ENCODE measurements at regions not wholly inside any gene's neighbourhood (a gene's known extent, or its start where the extent isn't known, plus 50 kb on each side); places are given as distances from the start of the nearest gene placed in this dataset.
A peak's percentile ranks its signal among the peaks of the same experiment; 100 is the strongest.

DNA sequence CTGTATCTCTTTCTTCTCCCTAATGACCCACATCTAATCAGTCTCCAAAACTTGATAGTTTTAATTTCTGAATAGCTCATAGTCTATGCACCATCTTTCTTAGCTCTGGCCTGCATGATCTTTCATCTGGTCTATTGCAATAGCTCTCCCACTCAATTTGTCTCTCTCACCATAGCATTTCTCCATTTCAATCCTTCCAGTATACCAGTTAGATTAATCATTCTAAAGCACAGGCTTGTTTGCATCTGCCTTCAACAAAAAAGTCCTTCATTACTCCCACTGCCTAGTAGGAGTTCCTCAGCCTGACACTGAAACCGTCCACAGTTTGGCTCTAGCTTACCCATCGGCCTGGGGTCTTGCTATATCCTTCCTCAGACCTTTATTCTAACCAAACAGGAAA lies 344.9 kb downstream of the ENC1 start:
- no peaks in the 10 kb centered on the region for H3K4me1 ChIP-seq (ENCODE audit: control insufficient read depth in 2 of 2, insufficient read depth in 2 of 2, low read length in 2 of 2)
- no peak overlapping the region for H3K4me3 ChIP-seq (ENCODE audit: low read length)
- Mint-ChIP-seq H3K4me1 (no peaks in the 10 kb centered on the region), H3K36me3 (no peaks in the 10 kb centered on the region), H3K27me3 (peaks cover 0 to 9% (median 1%) of the 10 kb centered on the region in 5 donors), H3K9me3 (no peaks in the 10 kb centered on the region), H3K4me3 (no peak overlapping the region), H3K27ac (no peak overlapping the region)
- no peaks in the 10 kb centered on the region for H3K36me3 ChIP-seq (ENCODE audit: control insufficient read depth in 2 of 3, insufficient read depth in 3 of 3, low read length in 3 of 3)
- DNase-seq (no peak), ATAC-seq (no peak)
- H3K27me3 ChIP-seq (ENCODE audit: control insufficient read depth in 2 of 2, insufficient read depth in 2 of 2, low read length in 2 of 2) = no peaks in the 10 kb centered on the region
- no peaks in the 10 kb centered on the region for H3K9me3 ChIP-seq (ENCODE audit: control insufficient read depth in 2 of 3, low read length in 3 of 3)
- POLR2A ChIA-PET = no interaction called here
- intact Hi-C loops (cut with micrococcal nuclease) = loop anchor here in 1 of 2 donors (10.0 kb wide), 1 partner anchor 349 kb away; the partner anchor contains the start of gene ENC1
- H3K27ac ChIP-seq (ENCODE audit: low read depth, low read length) = no peak overlapping the region
- CTCF ChIA-PET = no interaction called here

DNA sequence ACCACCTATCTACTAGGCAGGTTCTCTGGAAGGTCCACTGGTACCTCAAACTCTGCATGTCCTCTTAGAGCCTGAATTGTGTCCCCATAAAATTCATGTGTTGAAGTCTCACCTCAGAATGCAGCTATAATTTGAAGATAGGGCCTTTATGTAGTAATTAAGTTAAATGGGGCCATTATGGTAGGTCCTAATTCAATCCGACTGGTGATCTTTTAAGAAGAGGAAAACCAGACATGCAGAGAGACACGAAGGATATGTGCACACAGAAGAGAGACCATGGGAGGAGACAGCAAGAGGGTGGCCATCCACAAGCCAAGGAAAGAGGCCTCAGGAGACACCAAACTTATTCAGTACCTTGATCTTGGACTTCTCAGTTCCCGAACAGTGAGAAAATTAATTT lies 345.4 kb downstream of the ENC1 start:
- DNase-seq (no peak), ATAC-seq (no peak)
- H3K4me3 ChIP-seq (ENCODE audit: low read length) = no peak overlapping the region
- H3K36me3 ChIP-seq (ENCODE audit: control insufficient read depth in 2 of 3, insufficient read depth in 3 of 3, low read length in 3 of 3) = no peaks in the 10 kb centered on the region
- H3K36me3 Mint-ChIP-seq = no peaks in the 10 kb centered on the region
- H3K4me1 ChIP-seq (ENCODE audit: control insufficient read depth in 2 of 2, insufficient read depth in 2 of 2, low read length in 2 of 2) = no peaks in the 10 kb centered on the region
- ChIA-PET CTCF (no interaction called here), POLR2A (no interaction called here)
- no peaks in the 10 kb centered on the region for H3K9me3 Mint-ChIP-seq
- H3K27me3 Mint-ChIP-seq = peaks cover 0 to 15% (median 6%) of the 10 kb centered on the region in 5 donors
- intact Hi-C loops (cut with micrococcal nuclease) = loop anchor here in 1 of 2 donors (10.0 kb wide), 1 partner anchor 350 kb away; the partner anchor contains the start of gene ENC1
- H3K27ac ChIP-seq (ENCODE audit: low read depth, low read length) = no peak overlapping the region
- no peak overlapping the region for H3K27ac Mint-ChIP-seq
- no peaks in the 10 kb centered on the region for H3K4me1 Mint-ChIP-seq
- no peaks in the 10 kb centered on the region for H3K9me3 ChIP-seq (ENCODE audit: control insufficient read depth in 2 of 3, low read length in 3 of 3)
- no peak overlapping the region for H3K4me3 Mint-ChIP-seq
- no peaks in the 10 kb centered on the region for H3K27me3 ChIP-seq (ENCODE audit: control insufficient read depth in 2 of 2, insufficient read depth in 2 of 2, low read length in 2 of 2)

DNA sequence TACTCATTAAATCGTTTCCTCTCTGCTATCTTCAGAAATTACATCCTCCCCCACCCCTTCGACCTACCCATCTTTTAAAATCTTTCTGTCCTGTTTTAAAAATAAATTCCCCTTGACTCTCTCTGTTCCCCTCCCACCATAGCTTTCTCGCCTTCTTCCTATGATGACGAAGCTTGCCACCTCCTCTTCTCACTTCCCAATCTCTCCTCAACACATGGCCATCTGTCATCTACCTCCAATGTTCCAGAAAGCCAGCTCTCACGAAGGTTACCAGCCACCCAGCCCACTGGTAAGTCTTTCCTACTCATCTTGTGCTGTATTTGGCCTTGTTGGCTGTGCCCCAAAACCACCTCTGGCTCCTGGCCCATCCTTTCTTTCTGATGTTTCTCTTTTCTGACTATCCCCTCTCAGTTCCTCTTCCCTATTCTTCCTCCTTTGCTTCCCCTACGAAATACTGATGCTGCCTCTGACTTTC lies 346.3 kb downstream of the ENC1 start:
- Mint-ChIP-seq H3K4me1 (no peaks in the 10 kb centered on the region), H3K9me3 (no peaks in the 10 kb centered on the region), H3K27me3 (peaks cover 0 to 17% (median 7%) of the 10 kb centered on the region in 5 donors), H3K36me3 (no peaks in the 10 kb centered on the region), H3K27ac (no peak overlapping the region), H3K4me3 (no peak overlapping the region)
- no peaks in the 10 kb centered on the region for H3K9me3 ChIP-seq (ENCODE audit: control insufficient read depth in 2 of 3, low read length in 3 of 3)
- no peak for DNase-seq
- peak; percentile 29 for ATAC-seq
- H3K36me3 ChIP-seq (ENCODE audit: control insufficient read depth in 2 of 3, insufficient read depth in 3 of 3, low read length in 3 of 3) = no peaks in the 10 kb centered on the region
- H3K27ac ChIP-seq (ENCODE audit: low read depth, low read length) = no peak overlapping the region
- no peaks in the 10 kb centered on the region for H3K27me3 ChIP-seq (ENCODE audit: control insufficient read depth in 2 of 2, insufficient read depth in 2 of 2, low read length in 2 of 2)
- no peaks in the 10 kb centered on the region for H3K4me1 ChIP-seq (ENCODE audit: control insufficient read depth in 2 of 2, insufficient read depth in 2 of 2, low read length in 2 of 2)
- intact Hi-C loops (cut with micrococcal nuclease) = loop anchor here in 1 of 2 donors (10.0 kb wide), 1 partner anchor 351 kb away; the partner anchor contains the start of gene ENC1
- no peak overlapping the region for H3K4me3 ChIP-seq (ENCODE audit: low read length)
- ChIA-PET POLR2A (no interaction called here), CTCF (no interaction called here)

DNA sequence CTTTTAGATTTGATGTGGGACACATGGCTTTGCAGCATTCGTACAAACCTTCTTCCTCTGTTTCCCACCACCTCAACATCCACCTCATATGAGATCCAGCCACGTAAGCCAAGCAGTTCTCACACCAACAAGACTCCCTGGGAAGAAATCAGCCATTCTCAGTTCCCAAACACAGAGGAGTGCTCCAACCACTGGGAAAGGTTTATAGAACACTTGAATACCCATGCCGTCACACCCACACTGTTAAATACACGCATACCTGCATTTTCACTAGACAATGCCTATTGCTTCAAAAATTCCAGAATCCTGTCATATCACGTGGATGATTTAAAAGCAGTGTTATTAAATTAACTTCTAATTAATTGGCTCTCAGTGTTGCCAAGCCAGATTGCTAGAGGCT lies 347.3 kb downstream of the ENC1 start:
- intact Hi-C loops (cut with micrococcal nuclease) = loop anchor here in 1 of 2 donors (10.0 kb wide), 1 partner anchor 352 kb away; the partner anchor contains the start of gene ENC1
- peaks cover 0 to 28% (median 16%) of the 10 kb centered on the region in 5 donors for H3K27me3 Mint-ChIP-seq
- Histone ChIP-seq H3K36me3 (ENCODE audit: control insufficient read depth in 2 of 3, insufficient read depth in 3 of 3, low read length in 3 of 3) (no peaks in the 10 kb centered on the region), H3K4me1 (ENCODE audit: control insufficient read depth in 2 of 2, insufficient read depth in 2 of 2, low read length in 2 of 2) (no peaks in the 10 kb centered on the region), H3K9me3 (ENCODE audit: control insufficient read depth in 2 of 3, low read length in 3 of 3) (no peaks in the 10 kb centered on the region), H3K4me3 (ENCODE audit: low read length) (no peak overlapping the region), H3K27ac (ENCODE audit: low read depth, low read length) (no peak overlapping the region), H3K27me3 (ENCODE audit: control insufficient read depth in 2 of 2, insufficient read depth in 2 of 2, low read length in 2 of 2) (no peaks in the 10 kb centered on the region)
- ChIA-PET POLR2A (no interaction called here), CTCF (no interaction called here)
- no peak overlapping the region for H3K27ac Mint-ChIP-seq
- DNase-seq = no peak
- no peak overlapping the region for H3K4me3 Mint-ChIP-seq
- ATAC-seq = no peak
- no peaks in the 10 kb centered on the region for H3K36me3 Mint-ChIP-seq
- no peaks in the 10 kb centered on the region for H3K4me1 Mint-ChIP-seq
- no peaks in the 10 kb centered on the region for H3K9me3 Mint-ChIP-seq

DNA sequence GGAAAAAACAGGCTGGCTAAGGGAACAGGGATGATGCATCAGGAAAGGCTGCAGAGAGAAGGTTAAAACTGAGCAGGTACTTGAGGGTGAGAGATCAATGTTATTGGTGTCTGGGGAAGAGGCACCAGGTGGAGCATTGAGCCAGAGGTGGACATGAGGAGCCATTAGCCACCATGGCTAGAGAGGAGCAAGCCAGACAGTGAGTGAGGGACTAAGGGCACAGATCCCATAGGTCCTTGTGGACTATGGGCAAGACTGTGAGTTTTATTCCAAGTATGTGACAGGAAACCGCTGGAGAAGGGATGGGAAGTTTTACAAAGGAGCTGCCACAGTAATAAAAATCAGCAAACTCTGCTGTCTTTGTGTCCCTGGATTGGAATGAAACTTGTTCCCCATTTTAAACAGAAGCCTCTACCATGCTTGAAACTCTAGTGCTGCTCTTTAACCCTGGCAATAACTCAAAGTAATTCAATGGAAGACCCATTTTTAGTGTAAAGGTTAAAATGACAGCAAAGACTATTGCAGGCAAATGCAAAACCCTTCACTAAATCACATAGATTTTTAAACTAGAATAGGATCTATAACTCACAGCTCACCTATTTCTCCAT lies 349.8 kb downstream of the ENC1 start:
- no peak for DNase-seq
- no peak for ATAC-seq
- H3K27ac ChIP-seq (ENCODE audit: low read depth, low read length) = no peak overlapping the region
- H3K4me1 ChIP-seq (ENCODE audit: control insufficient read depth in 2 of 2, insufficient read depth in 2 of 2, low read length in 2 of 2) = no peaks in the 10 kb centered on the region
- CTCF ChIA-PET = no interaction called here
- POLR2A ChIA-PET = no interaction called here
- H3K36me3 Mint-ChIP-seq = no peaks in the 10 kb centered on the region
- no peaks in the 10 kb centered on the region for H3K27me3 ChIP-seq (ENCODE audit: control insufficient read depth in 2 of 2, insufficient read depth in 2 of 2, low read length in 2 of 2)
- H3K4me3 ChIP-seq (ENCODE audit: low read length) = no peak overlapping the region
- peaks cover 0 to 38% (median 20%) of the 10 kb centered on the region in 5 donors for H3K27me3 Mint-ChIP-seq
- H3K36me3 ChIP-seq (ENCODE audit: control insufficient read depth in 2 of 3, insufficient read depth in 3 of 3, low read length in 3 of 3) = no peaks in the 10 kb centered on the region
- no peak overlapping the region for H3K4me3 Mint-ChIP-seq
- H3K9me3 Mint-ChIP-seq = no peaks in the 10 kb centered on the region
- H3K9me3 ChIP-seq (ENCODE audit: control insufficient read depth in 2 of 3, low read length in 3 of 3) = no peaks in the 10 kb centered on the region
- no peak overlapping the region for H3K27ac Mint-ChIP-seq
- no peaks in the 10 kb centered on the region for H3K4me1 Mint-ChIP-seq
- intact Hi-C loops (cut with micrococcal nuclease) = loop anchor here in 1 of 2 donors (10.0 kb wide), 1 partner anchor 354 kb away; the partner anchor contains the start of gene ENC1

DNA sequence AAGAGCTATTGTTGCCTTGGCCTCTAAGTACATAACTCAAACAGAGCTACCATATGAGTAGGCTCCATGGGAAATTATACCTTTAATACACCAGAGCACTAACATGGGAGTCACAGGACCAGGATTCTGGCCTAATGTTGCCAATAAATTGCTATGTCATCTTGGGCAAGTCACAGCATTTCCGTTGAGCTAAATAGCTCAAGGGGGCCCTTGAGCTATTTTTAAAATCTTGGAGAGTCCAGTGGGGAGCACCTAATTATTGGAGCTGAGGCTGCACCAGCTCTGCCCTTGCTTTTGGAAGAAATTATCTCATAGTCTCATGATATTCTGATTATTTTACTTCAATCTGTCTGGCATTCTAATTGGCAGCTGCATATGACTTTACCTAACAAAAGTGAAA lies 350.8 kb downstream of the ENC1 start:
- no peaks in the 10 kb centered on the region for H3K36me3 ChIP-seq (ENCODE audit: control insufficient read depth in 2 of 3, insufficient read depth in 3 of 3, low read length in 3 of 3)
- DNase-seq (no peak), ATAC-seq (no peak)
- POLR2A ChIA-PET = no interaction called here
- H3K9me3 ChIP-seq (ENCODE audit: control insufficient read depth in 2 of 3, low read length in 3 of 3) = no peaks in the 10 kb centered on the region
- no peak overlapping the region for H3K4me3 Mint-ChIP-seq
- CTCF ChIA-PET = no interaction called here
- no peak overlapping the region for H3K27ac Mint-ChIP-seq
- H3K36me3 Mint-ChIP-seq = no peaks in the 10 kb centered on the region
- no peak overlapping the region for H3K4me3 ChIP-seq (ENCODE audit: low read length)
- intact Hi-C loops (cut with micrococcal nuclease) = loop anchor here in 1 of 2 donors (10.0 kb wide), 1 partner anchor 355 kb away; the partner anchor contains the start of gene ENC1
- H3K27ac ChIP-seq (ENCODE audit: low read depth, low read length) = no peak overlapping the region
- no peaks in the 10 kb centered on the region for H3K4me1 ChIP-seq (ENCODE audit: control insufficient read depth in 2 of 2, insufficient read depth in 2 of 2, low read length in 2 of 2)
- no peaks in the 10 kb centered on the region for H3K9me3 Mint-ChIP-seq
- peaks cover 0 to 45% (median 23%) of the 10 kb centered on the region in 5 donors for H3K27me3 Mint-ChIP-seq
- no peaks in the 10 kb centered on the region for H3K4me1 Mint-ChIP-seq
- H3K27me3 ChIP-seq (ENCODE audit: control insufficient read depth in 2 of 2, insufficient read depth in 2 of 2, low read length in 2 of 2) = no peaks in the 10 kb centered on the region

DNA sequence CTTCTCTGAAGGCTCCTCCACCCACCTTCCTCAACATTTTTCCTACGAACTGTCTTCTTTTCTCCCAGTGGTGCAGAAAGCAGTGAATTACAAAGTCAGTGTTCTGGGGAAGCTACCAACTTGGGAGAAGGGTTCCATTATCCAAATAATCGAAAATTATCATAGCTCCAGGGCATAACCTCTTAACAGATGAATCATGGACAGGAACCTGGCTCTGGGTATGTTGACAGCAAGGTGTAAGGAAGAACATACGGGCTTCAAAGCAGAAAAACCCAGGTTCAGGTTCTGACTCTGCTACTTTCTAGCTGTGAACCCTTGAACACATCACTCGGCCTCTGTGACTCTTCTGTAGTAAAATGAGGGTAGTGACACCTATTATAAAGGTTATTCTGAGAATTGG lies 351.3 kb downstream of the ENC1 start:
- POLR2A ChIA-PET = no interaction called here
- H3K9me3 ChIP-seq (ENCODE audit: control insufficient read depth in 2 of 3, low read length in 3 of 3) = no peaks in the 10 kb centered on the region
- Mint-ChIP-seq H3K4me3 (no peak overlapping the region), H3K27ac (no peak overlapping the region), H3K27me3 (peaks cover 0 to 50% (median 28%) of the 10 kb centered on the region in 5 donors), H3K36me3 (no peaks in the 10 kb centered on the region), H3K4me1 (no peaks in the 10 kb centered on the region), H3K9me3 (no peaks in the 10 kb centered on the region)
- CTCF ChIA-PET = no interaction called here
- no peaks in the 10 kb centered on the region for H3K27me3 ChIP-seq (ENCODE audit: control insufficient read depth in 2 of 2, insufficient read depth in 2 of 2, low read length in 2 of 2)
- H3K27ac ChIP-seq (ENCODE audit: low read depth, low read length) = no peak overlapping the region
- H3K4me3 ChIP-seq (ENCODE audit: low read length) = no peak overlapping the region
- ATAC-seq (no peak), DNase-seq (no peak)
- intact Hi-C loops (cut with micrococcal nuclease) = no loop called here
- H3K36me3 ChIP-seq (ENCODE audit: control insufficient read depth in 2 of 3, insufficient read depth in 3 of 3, low read length in 3 of 3) = no peaks in the 10 kb centered on the region
- no peaks in the 10 kb centered on the region for H3K4me1 ChIP-seq (ENCODE audit: control insufficient read depth in 2 of 2, insufficient read depth in 2 of 2, low read length in 2 of 2)
